ENCODE measurements at regions not wholly inside any gene's neighbourhood (a gene's known extent, or its start where the extent isn't known, plus 50 kb on each side); places are given as distances from the start of the nearest gene placed in this dataset.

GRCh38 chr9:116059466-116059865 is 94.1 kb upstream of the PAPPA start:
- Mint-ChIP-seq H3K4me1 (no peaks in the 10 kb centered on the region), H3K36me3 (no peaks in the 10 kb centered on the region), H3K27me3 (no peaks in the 10 kb centered on the region), H3K4me3 (no peak overlapping the region), H3K9me3 (peaks cover 0 to 13% (median 4%) of the 10 kb centered on the region in 7 donors), H3K27ac (no peak overlapping the region)
- DNase-seq: no peak
- no peak for ATAC-seq (ENCODE audit: low read depth in 2 of 2)

- no peaks in the 10 kb centered on the region for H3K27me3 Mint-ChIP-seq
- no peaks in the 10 kb centered on the region for H3K4me1 Mint-ChIP-seq
- no peak for ATAC-seq (ENCODE audit: low read depth in 2 of 2)
- no peak overlapping the region for H3K27ac Mint-ChIP-seq
- no peak for DNase-seq
- no peak overlapping the region for H3K4me3 Mint-ChIP-seq
- H3K36me3 Mint-ChIP-seq: no peaks in the 10 kb centered on the region
- peaks cover 0 to 8% (median 2%) of the 10 kb centered on the region in 7 donors for H3K9me3 Mint-ChIP-seq
Observed at GRCh38 chr9:116060631-116061030, 93.0 kb upstream of the PAPPA start.

- Mint-ChIP-seq H3K27me3 (no peaks in the 10 kb centered on the region), H3K4me3 (no peak overlapping the region), H3K4me1 (no peaks in the 10 kb centered on the region), H3K36me3 (no peaks in the 10 kb centered on the region), H3K27ac (no peak overlapping the region), H3K9me3 (peaks cover 0 to 8% (median 2%) of the 10 kb centered on the region in 7 donors)
- no peak for DNase-seq
- ATAC-seq (ENCODE audit: low read depth in 2 of 2): no peak
Observed at GRCh38 chr9:116061546-116062205, 91.9 kb upstream of the PAPPA start.

GRCh38 chr9:116062206-116062550 is 91.4 kb upstream of the PAPPA start:
- Mint-ChIP-seq H3K9me3 (peaks cover 0 to 8% (median 3%) of the 10 kb centered on the region in 7 donors), H3K27me3 (no peaks in the 10 kb centered on the region), H3K36me3 (no peaks in the 10 kb centered on the region), H3K4me3 (no peak overlapping the region), H3K4me1 (no peaks in the 10 kb centered on the region), H3K27ac (no peak overlapping the region)
- no peak for DNase-seq
- no peak for ATAC-seq (ENCODE audit: low read depth in 2 of 2)

- no peak overlapping the region for H3K27ac Mint-ChIP-seq
- no peaks in the 10 kb centered on the region for H3K27me3 Mint-ChIP-seq
- no peak overlapping the region for H3K4me3 Mint-ChIP-seq
- DNase-seq (no peak), ATAC-seq (ENCODE audit: low read depth in 2 of 2) (no peak)
- no peaks in the 10 kb centered on the region for H3K4me1 Mint-ChIP-seq
- no peaks in the 10 kb centered on the region for H3K36me3 Mint-ChIP-seq
- peaks cover 0 to 8% (median 1%) of the 10 kb centered on the region in 7 donors for H3K9me3 Mint-ChIP-seq
Observed at GRCh38 chr9:116064970-116065369, 88.6 kb upstream of the PAPPA start.

GRCh38 chr9:116066221-116066620 is 87.4 kb upstream of the PAPPA start:
- no peak overlapping the region for H3K27ac Mint-ChIP-seq
- H3K4me1 Mint-ChIP-seq: no peaks in the 10 kb centered on the region
- no peak overlapping the region for H3K4me3 Mint-ChIP-seq
- no peaks in the 10 kb centered on the region for H3K36me3 Mint-ChIP-seq
- ATAC-seq (ENCODE audit: low read depth in 2 of 2) (no peak), DNase-seq (no peak)
- H3K27me3 Mint-ChIP-seq: no peaks in the 10 kb centered on the region
- H3K9me3 Mint-ChIP-seq: peaks cover 0 to 4% (median 0%) of the 10 kb centered on the region in 7 donors

GRCh38 chr9:116067566-116067965 is 86.0 kb upstream of the PAPPA start:
- DNase-seq: no peak
- Mint-ChIP-seq H3K27ac (no peak overlapping the region), H3K36me3 (no peaks in the 10 kb centered on the region), H3K27me3 (no peaks in the 10 kb centered on the region), H3K4me3 (no peak overlapping the region), H3K4me1 (no peaks in the 10 kb centered on the region), H3K9me3 (peaks cover 0 to 4% (median 0%) of the 10 kb centered on the region in 7 donors)
- ATAC-seq (ENCODE audit: low read depth in 2 of 2): no peak

GRCh38 chr9:116070256-116070914 is 83.2 kb upstream of the PAPPA start:
- Mint-ChIP-seq H3K4me3 (no peak overlapping the region), H3K27ac (peak overlapping the region in 1 of 6 donors; percentile 20)
- ATAC-seq (ENCODE audit: low read depth in 2 of 2): no peak

GRCh38 chr9:116072046-116072445 is 81.5 kb upstream of the PAPPA start:
- peaks cover 0 to 4% (median 0%) of the 10 kb centered on the region in 3 donors for H3K27me3 Mint-ChIP-seq
- H3K27ac Mint-ChIP-seq: no peak overlapping the region
- no peak overlapping the region for H3K4me3 Mint-ChIP-seq
- no peak for ATAC-seq (ENCODE audit: low read depth in 2 of 2)
- H3K9me3 Mint-ChIP-seq: peaks cover 0 to 4% (median 0%) of the 10 kb centered on the region in 7 donors
- no peaks in the 10 kb centered on the region for H3K36me3 Mint-ChIP-seq
- no peak for DNase-seq
- no peaks in the 10 kb centered on the region for H3K4me1 Mint-ChIP-seq

More at GRCh38 chr9:116070256-116070914, 83.2 kb upstream of the PAPPA start:
- DNase-seq: no peak
- Mint-ChIP-seq H3K36me3 (no peaks in the 10 kb centered on the region), H3K27me3 (peaks cover 0 to 1% (median 0%) of the 10 kb centered on the region in 3 donors), H3K4me1 (no peaks in the 10 kb centered on the region), H3K9me3 (peaks cover 0 to 4% (median 0%) of the 10 kb centered on the region in 7 donors)

GRCh38 chr9:116073826-116074225 is 79.8 kb upstream of the PAPPA start:
- no peaks in the 10 kb centered on the region for H3K36me3 Mint-ChIP-seq
- peaks cover 0 to 4% (median 2%) of the 10 kb centered on the region in 7 donors for H3K9me3 Mint-ChIP-seq
- no peak overlapping the region for H3K27ac Mint-ChIP-seq
- ATAC-seq (ENCODE audit: low read depth in 2 of 2) (no peak), DNase-seq (no peak)
- no peak overlapping the region for H3K4me3 Mint-ChIP-seq
- H3K4me1 Mint-ChIP-seq: no peaks in the 10 kb centered on the region
- H3K27me3 Mint-ChIP-seq: peaks cover 0 to 7% (median 0%) of the 10 kb centered on the region in 3 donors

GRCh38 chr9:116074658-116075057 is 78.9 kb upstream of the PAPPA start:
- H3K27ac Mint-ChIP-seq: no peak overlapping the region
- no peak for ATAC-seq (ENCODE audit: low read depth in 2 of 2)
- no peaks in the 10 kb centered on the region for H3K4me1 Mint-ChIP-seq
- H3K4me3 Mint-ChIP-seq: no peak overlapping the region
- H3K9me3 Mint-ChIP-seq: peaks cover 0 to 4% (median 2%) of the 10 kb centered on the region in 7 donors
- peaks cover 0 to 7% (median 0%) of the 10 kb centered on the region in 3 donors for H3K27me3 Mint-ChIP-seq
- no peak for DNase-seq
- H3K36me3 Mint-ChIP-seq: no peaks in the 10 kb centered on the region

- DNase-seq (no peak), ATAC-seq (ENCODE audit: low read depth in 2 of 2) (no peak)
- no peak overlapping the region for H3K4me3 Mint-ChIP-seq
- H3K27me3 Mint-ChIP-seq: peaks cover 0 to 7% (median 0%) of the 10 kb centered on the region in 3 donors
- no peaks in the 10 kb centered on the region for H3K4me1 Mint-ChIP-seq
- peaks cover 0 to 4% (median 2%) of the 10 kb centered on the region in 7 donors for H3K9me3 Mint-ChIP-seq
- no peaks in the 10 kb centered on the region for H3K36me3 Mint-ChIP-seq
- no peak overlapping the region for H3K27ac Mint-ChIP-seq
Observed at GRCh38 chr9:116075191-116075590, 78.4 kb upstream of the PAPPA start.

GRCh38 chr9:116078640-116079039 is 75.0 kb upstream of the PAPPA start:
- H3K27ac Mint-ChIP-seq: no peak overlapping the region
- peaks cover 0 to 7% (median 0%) of the 10 kb centered on the region in 3 donors for H3K27me3 Mint-ChIP-seq
- H3K4me1 Mint-ChIP-seq: no peaks in the 10 kb centered on the region
- peaks cover 0 to 4% (median 2%) of the 10 kb centered on the region in 7 donors for H3K9me3 Mint-ChIP-seq
- no peaks in the 10 kb centered on the region for H3K36me3 Mint-ChIP-seq
- DNase-seq: no peak
- H3K4me3 Mint-ChIP-seq: no peak overlapping the region
- ATAC-seq (ENCODE audit: low read depth in 2 of 2): no peak

GRCh38 chr9:116080561-116080960 is 73.0 kb upstream of the PAPPA start:
- peaks cover 0 to 4% (median 0%) of the 10 kb centered on the region in 7 donors for H3K9me3 Mint-ChIP-seq
- ATAC-seq (ENCODE audit: low read depth in 2 of 2) (no peak), DNase-seq (no peak)
- H3K4me1 Mint-ChIP-seq: no peaks in the 10 kb centered on the region
- H3K27ac Mint-ChIP-seq: no peak overlapping the region
- no peak overlapping the region for H3K4me3 Mint-ChIP-seq
- peaks cover 0 to 5% (median 0%) of the 10 kb centered on the region in 3 donors for H3K27me3 Mint-ChIP-seq
- H3K36me3 Mint-ChIP-seq: no peaks in the 10 kb centered on the region

Data from naive B cell (primary cell).